OCI-LY7 (cell line): ENCODE measurements at regions not wholly inside any gene's neighbourhood (a gene's known extent, or its start where the extent isn't known, plus 50 kb on each side); places are given as distances from the start of the nearest gene placed in this dataset.

ENCODE experiments used
- CTCF ChIP-seq: fragments of 200-600 bp; sonication (generic); conservative IDR thresholded peaks from 2 replicates; pipeline ENCODE4 v1.5.1; 2014; ENCODE audit warnings: mild to moderate bottlenecking, antibody characterized with exemption, low read length, moderate library complexity, mixed read lengths
- EZH2phosphoT487 ChIP-seq: fragments of 200-600 bp; sonication (generic); IDR thresholded peaks from 2 replicates; pipeline ENCODE4 v1.6.1; 2018; ENCODE audit warnings: low read depth, borderline replicate concordance, mild to moderate bottlenecking, mixed run types, antibody characterized with exemption, low read length, moderate library complexity, mixed read lengths

- no peak for TF ChIP-seq CTCF
- TF ChIP-seq EZH2phosphoT487: no peak
Observed at GRCh38 chrX:42686296-42686695, 91.7 kb downstream of the PPP1R2C start.
